B cell (primary cell): ENCODE measurements at regions not wholly inside any gene's neighbourhood (a gene's known extent, or its start where the extent isn't known, plus 50 kb on each side); places are given as distances from the start of the nearest gene placed in this dataset.

Experiments used
- ATAC-seq: fragments of 200-7000 bp; cut with Tn5 transposase; one replicate; pipeline ENCODE4 v1.10.0; 2021; ENCODE audit warnings: low read depth, mild to moderate bottlenecking, moderate number of reproducible peaks, moderate library complexity
- CTCF ChIA-PET: fragments of 350-600 bp; sonication (Branson Sonifier 250); formaldehyde crosslinking; loops from one replicate; lab custom pipeline; 2021; ENCODE audit warnings: antibody characterized with exemption, inconsistent platforms; lab: Charles Lee
- POLR2A ChIA-PET: fragments of 350-600 bp; sonication (Branson Sonifier 250); formaldehyde crosslinking; loops from one replicate; lab custom pipeline; 2021; ENCODE audit warnings: antibody characterized with exemption; lab: Charles Lee
- DNase-seq: peaks from one replicate; pipeline ENCODE4 v3.0.0; 2013
- H2AFZ ChIP-seq: 2 replicates; pipeline ENCODE4 v1.6.1; 2012; ENCODE audit warnings: mild to moderate bottlenecking, low read depth, low read length; ENCODE audit not compliant: insufficient read depth, poor library complexity, severe bottlenecking
- H3K27ac ChIP-seq, 2 donors: 1 replicate in 1 of 2; 2 replicates in 1 of 2; pipeline ENCODE4 v1.5.1; 2012 to 2013; ENCODE audit warnings: low read length in 2 of 2, mild to moderate bottlenecking in 2 of 2, moderate library complexity in 1 of 2
- H3K27me3 ChIP-seq, 4 experiments: fragments of 200-600 bp in 1 of 4; sonication (generic) in 1 of 4; replicated peaks in 1 of 4; 1 replicate in 2 of 4; 2 replicates in 2 of 4; pipeline versions ENCODE4 v1.6.1 to v1.7.0; 2013 to 2016; ENCODE audit warnings: low read length in 3 of 4, mild to moderate bottlenecking in 2 of 4, mixed read lengths in 1 of 4, moderate library complexity in 1 of 4; ENCODE audit not compliant: insufficient read depth in 4 of 4, control insufficient read depth in 3 of 4; ENCODE audit errors: control extremely low read depth in 1 of 4
- H3K36me3 ChIP-seq, 2 experiments: replicated peaks in 1 of 2; 1 replicate in 1 of 2; 2 replicates in 1 of 2; pipeline versions ENCODE4 v1.6.1 to v1.7.1; 2013; ENCODE audit warnings: low read length in 1 of 2; ENCODE audit not compliant: insufficient read depth in 2 of 2, control insufficient read depth in 1 of 2; ENCODE audit errors: control extremely low read depth in 1 of 2, extremely low read depth in 1 of 2
- H3K4me1 ChIP-seq, 2 donors: fragments of 200-600 bp in 1 of 2; sonication (generic) in 1 of 2; 1 replicate in 1 of 2; 2 replicates in 1 of 2; pipeline versions ENCODE4 v1.5.1 to v1.6.1; 2013 to 2017; ENCODE audit warnings: low read length in 2 of 2; ENCODE audit not compliant: control insufficient read depth in 2 of 2, insufficient read depth in 2 of 2
- H3K4me2 ChIP-seq: replicated peaks from 2 replicates; pipeline ENCODE3; 2012; ENCODE audit warnings: mild to moderate bottlenecking, low read depth, low read length; ENCODE audit not compliant: poor library complexity, severe bottlenecking
- H3K4me3 ChIP-seq, 5 experiments: fragments of 200-600 bp in 1 of 5; sonication (generic) in 1 of 5; 1 replicate in 3 of 5; 2 replicates in 2 of 5; pipeline versions ENCODE4 v1.5.1 to v1.7.0; 2011 to 2016; ENCODE audit warnings: low read length in 4 of 5, mild to moderate bottlenecking in 4 of 5, low read depth in 2 of 5, control low read depth in 1 of 5, moderate library complexity in 1 of 5; ENCODE audit not compliant: insufficient read depth in 1 of 5; ENCODE audit errors: control extremely low read depth in 1 of 5, extremely low read depth in 1 of 5
- H3K79me2 ChIP-seq: fragments of 200-600 bp; sonication (generic); one replicate; pipeline ENCODE4 v1.6.0; 2016; ENCODE audit warnings: low read length; ENCODE audit not compliant: control insufficient read depth, insufficient read depth
- H3K9ac ChIP-seq: fragments of 200-600 bp; sonication (generic); 2 replicates; pipeline ENCODE4 v1.6.1; 2017; ENCODE audit warnings: mild to moderate bottlenecking, low read length, moderate library complexity
- H3K9me3 ChIP-seq, 3 donors: one replicate each; pipeline versions ENCODE4 v1.6.1 to v1.7.1; 2013; ENCODE audit warnings: low read length in 2 of 3; ENCODE audit not compliant: control insufficient read depth in 2 of 3, insufficient read depth in 1 of 3; ENCODE audit errors: control extremely low read depth in 1 of 3
- H4K20me1 ChIP-seq: 2 replicates; pipeline ENCODE4 v1.6.0; 2012; ENCODE audit warnings: mild to moderate bottlenecking, low read length; ENCODE audit not compliant: insufficient read depth, control insufficient read depth, poor library complexity, severe bottlenecking
- H3K27ac Mint-ChIP-seq: one replicate; pipeline ENCODE4 v1.8.0; 2021; ENCODE audit warnings: mixed read lengths
- H3K27me3 Mint-ChIP-seq: one replicate; pipeline ENCODE4 v1.8.0; 2021; ENCODE audit warnings: mixed read lengths
- H3K4me1 Mint-ChIP-seq: one replicate; pipeline ENCODE4 v1.8.0; 2021; ENCODE audit warnings: mixed read lengths
- H3K4me3 Mint-ChIP-seq: one replicate; pipeline ENCODE4 v1.8.0; 2021; ENCODE audit warnings: mixed read lengths
- H3K9me3 Mint-ChIP-seq: one replicate; pipeline ENCODE4 v1.8.0; 2022; ENCODE audit warnings: mixed read lengths; ENCODE audit not compliant: insufficient read depth
- EZH2 ChIP-seq: IDR thresholded peaks from 2 replicates; pipeline ENCODE4 v1.6.1; 2012; ENCODE audit warnings: borderline replicate concordance, low read depth, mild to moderate bottlenecking, moderate library complexity, low read length; ENCODE audit not compliant: insufficient read depth, poor library complexity, severe bottlenecking
- WGBS: methylation state at CpG from one replicate; pipeline ENCODE4 v1.1.5; 2013; ENCODE audit warnings: missing lambda C conversion rate; ENCODE audit not compliant: insufficient coverage; 5-methylcytosine and 5-hydroxymethylcytosine counted together
- intact Hi-C: fragments of 100-400 bp; cut with micrococcal nuclease; formaldehyde crosslinking; loops from one replicate; pipeline ENCODE4 v1.10.0; 2022
- TF ChIP-seq, protein P1 (sequence below): fragments of 200-600 bp; IDR thresholded peaks from one replicate; pipeline ENCODE4 v1.8.0; 2022; ENCODE audit warnings: antibody characterized with exemption, mild to moderate bottlenecking

DNA sequence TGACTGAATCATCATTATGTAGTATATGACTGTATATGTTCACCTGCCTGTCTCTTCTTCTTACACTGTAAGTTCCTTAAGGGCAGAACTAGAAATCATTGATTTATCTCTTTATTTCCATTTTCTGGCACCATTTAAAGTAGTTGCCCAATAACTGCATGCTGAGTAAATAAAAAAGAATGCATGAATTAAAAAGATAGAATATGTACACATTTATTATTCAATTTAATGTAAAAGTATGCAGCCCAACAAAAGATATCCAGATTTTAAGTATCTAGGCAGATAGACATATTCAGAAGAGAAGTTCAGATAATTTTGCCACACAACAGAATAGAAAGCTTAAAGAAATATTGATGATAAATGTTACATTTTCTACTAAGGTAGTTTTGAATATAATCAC is 1244.6 kb upstream of the ADGRL4 start:
- Mint-ChIP-seq H3K9me3 (peaks cover 2% of the 10 kb centered on the region), H3K27ac (no peak overlapping the region), H3K4me3 (no peak overlapping the region), H3K27me3 (no peaks in the 10 kb centered on the region), H3K4me1 (no peaks in the 10 kb centered on the region)
- Histone ChIP-seq H3K36me3 (no peaks in the 10 kb centered on the region), H3K27me3 (no peaks in the 10 kb centered on the region), H2AFZ (no peak overlapping the region), H3K4me3 (no peak overlapping the region), H3K4me1 (no peaks in the 10 kb centered on the region), H3K9ac (no peak overlapping the region), H3K27ac (no peak overlapping the region), H3K79me2 (no peaks in the 10 kb centered on the region), H4K20me1 (no peaks in the 10 kb centered on the region), H3K9me3 (no peaks in the 10 kb centered on the region), H3K4me2 (no peak overlapping the region)
- no peak for TF ChIP-seq EZH2
- TF ChIP-seq, protein P1, sequence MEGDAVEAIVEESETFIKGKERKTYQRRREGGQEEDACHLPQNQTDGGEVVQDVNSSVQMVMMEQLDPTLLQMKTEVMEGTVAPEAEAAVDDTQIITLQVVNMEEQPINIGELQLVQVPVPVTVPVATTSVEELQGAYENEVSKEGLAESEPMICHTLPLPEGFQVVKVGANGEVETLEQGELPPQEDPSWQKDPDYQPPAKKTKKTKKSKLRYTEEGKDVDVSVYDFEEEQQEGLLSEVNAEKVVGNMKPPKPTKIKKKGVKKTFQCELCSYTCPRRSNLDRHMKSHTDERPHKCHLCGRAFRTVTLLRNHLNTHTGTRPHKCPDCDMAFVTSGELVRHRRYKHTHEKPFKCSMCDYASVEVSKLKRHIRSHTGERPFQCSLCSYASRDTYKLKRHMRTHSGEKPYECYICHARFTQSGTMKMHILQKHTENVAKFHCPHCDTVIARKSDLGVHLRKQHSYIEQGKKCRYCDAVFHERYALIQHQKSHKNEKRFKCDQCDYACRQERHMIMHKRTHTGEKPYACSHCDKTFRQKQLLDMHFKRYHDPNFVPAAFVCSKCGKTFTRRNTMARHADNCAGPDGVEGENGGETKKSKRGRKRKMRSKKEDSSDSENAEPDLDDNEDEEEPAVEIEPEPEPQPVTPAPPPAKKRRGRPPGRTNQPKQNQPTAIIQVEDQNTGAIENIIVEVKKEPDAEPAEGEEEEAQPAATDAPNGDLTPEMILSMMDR: no peak
- POLR2A ChIA-PET: no interaction called here
- CTCF ChIA-PET: no interaction called here
- no peak for ATAC-seq
- DNase-seq: no peak
- intact Hi-C loops: no loop called here

DNA sequence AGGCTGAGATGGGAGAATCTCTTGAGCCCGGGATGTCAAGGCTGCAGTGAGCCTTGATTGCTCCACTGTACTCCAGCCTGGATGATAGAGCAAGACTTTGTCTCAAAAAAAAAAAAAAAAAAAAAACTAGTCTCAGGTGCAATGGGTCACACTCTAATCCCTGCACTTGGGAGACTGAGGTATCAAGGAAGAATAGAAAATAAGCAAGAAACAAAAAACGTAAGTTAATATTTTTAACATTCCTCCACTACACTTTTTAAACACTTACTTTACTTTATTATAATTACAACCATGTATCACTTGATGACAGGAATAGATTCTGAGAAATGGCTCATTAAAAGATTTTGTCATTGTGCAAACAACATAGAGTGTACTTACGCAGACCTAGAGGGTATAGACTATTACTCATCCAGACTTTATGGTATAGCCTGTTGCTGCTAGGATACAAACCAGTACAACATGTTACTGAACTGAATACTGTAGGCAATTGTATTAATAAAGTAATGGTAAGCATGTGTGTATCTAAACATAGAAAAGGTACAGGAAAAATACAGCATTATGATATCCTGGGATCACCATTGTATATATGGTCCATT is 1244.1 kb upstream of the ADGRL4 start:
- ATAC-seq: no peak
- Histone ChIP-seq H3K36me3 (no peaks in the 10 kb centered on the region), H2AFZ (no peak overlapping the region), H3K4me1 (no peaks in the 10 kb centered on the region), H3K27me3 (no peaks in the 10 kb centered on the region), H3K79me2 (no peaks in the 10 kb centered on the region), H3K9ac (no peak overlapping the region), H3K27ac (no peak overlapping the region), H3K4me2 (no peak overlapping the region), H3K4me3 (no peak overlapping the region), H4K20me1 (no peaks in the 10 kb centered on the region), H3K9me3 (no peaks in the 10 kb centered on the region)
- TF ChIP-seq EZH2: no peak
- TF ChIP-seq, protein P1: no peak
- Mint-ChIP-seq H3K4me3 (no peak overlapping the region), H3K9me3 (peaks cover 2% of the 10 kb centered on the region), H3K4me1 (no peaks in the 10 kb centered on the region), H3K27me3 (no peaks in the 10 kb centered on the region), H3K27ac (no peak overlapping the region)
- CTCF ChIA-PET: no interaction called here
- WGBS: no CpG with 5 or more reads among the region's 3 CpGs
- DNase-seq: no peak
- POLR2A ChIA-PET: no interaction called here
- intact Hi-C loops: no loop called here
